ENCODE measurements at regions not wholly inside any gene's neighbourhood (a gene's known extent, or its start where the extent isn't known, plus 50 kb on each side); places are given as distances from the start of the nearest gene placed in this dataset.
"Not testable (repeated sequence)": the region's sequence is repeated elsewhere in the genome, so short reads cannot be mapped to it uniquely, and the experiment has no call there.

GRCh38 chr5:3489239-3489843 lies 106.3 kb upstream of the IRX1 start:
- no peak for DNase-seq (ENCODE audit: extremely low read depth, low read depth)

DNA sequence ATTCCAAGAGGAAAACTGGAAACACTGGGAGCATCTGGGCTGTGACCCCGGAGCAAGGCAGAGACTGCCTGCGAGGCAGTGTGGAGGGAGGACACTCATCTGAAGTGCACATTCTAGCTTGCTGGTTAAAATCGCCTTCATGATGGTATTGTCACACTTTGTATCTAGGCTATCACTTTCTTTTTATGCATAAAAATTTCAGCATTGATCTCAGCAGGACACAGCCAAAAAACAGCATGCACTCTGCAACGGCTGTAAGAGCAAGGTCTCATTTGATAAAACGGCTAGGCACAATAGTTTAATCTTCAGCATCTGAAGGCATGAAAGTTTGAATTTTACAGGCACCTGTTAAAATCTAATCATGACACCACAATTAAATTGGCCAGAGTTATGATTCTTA lies 110.8 kb upstream of the IRX1 start:
- DNase-seq (ENCODE audit: extremely low read depth, low read depth) = no peak

GRCh38 chr5:3481175-3481574 lies 114.5 kb upstream of the IRX1 start:
- DNase-seq (ENCODE audit: extremely low read depth, low read depth) = no peak

- no peak for DNase-seq (ENCODE audit: extremely low read depth, low read depth)
These were observed 120.0 kb upstream of the IRX1 start for GRCh38 chr5:3475674-3476073.

DNA sequence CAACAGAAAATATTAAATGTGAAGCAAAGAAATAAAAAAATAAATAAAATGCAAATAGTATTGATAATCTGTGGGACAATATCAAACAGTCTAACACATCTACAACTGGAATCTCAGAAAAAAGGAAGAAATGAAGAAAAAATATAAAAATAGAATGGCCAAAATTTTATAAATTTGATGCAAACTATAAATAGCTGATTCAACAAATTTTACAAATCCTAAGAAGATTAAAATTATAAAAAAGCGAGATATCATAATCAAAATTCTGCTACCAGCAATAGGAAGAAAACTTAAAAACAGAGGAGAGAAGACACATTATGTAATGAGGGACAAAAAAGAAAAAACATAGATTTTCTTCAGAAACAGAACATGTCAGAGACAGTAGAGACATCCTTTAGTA lies 129.2 kb upstream of the IRX1 start:
- DNase-seq (ENCODE audit: extremely low read depth, low read depth) = no peak

GRCh38 chr5:3460416-3460815 lies 135.2 kb upstream of the IRX1 start:
- no peak for DNase-seq (ENCODE audit: extremely low read depth, low read depth)

- DNase-seq (ENCODE audit: extremely low read depth, low read depth) = no peak
These were observed 139.4 kb upstream of the IRX1 start for GRCh38 chr5:3456121-3456681.

DNA sequence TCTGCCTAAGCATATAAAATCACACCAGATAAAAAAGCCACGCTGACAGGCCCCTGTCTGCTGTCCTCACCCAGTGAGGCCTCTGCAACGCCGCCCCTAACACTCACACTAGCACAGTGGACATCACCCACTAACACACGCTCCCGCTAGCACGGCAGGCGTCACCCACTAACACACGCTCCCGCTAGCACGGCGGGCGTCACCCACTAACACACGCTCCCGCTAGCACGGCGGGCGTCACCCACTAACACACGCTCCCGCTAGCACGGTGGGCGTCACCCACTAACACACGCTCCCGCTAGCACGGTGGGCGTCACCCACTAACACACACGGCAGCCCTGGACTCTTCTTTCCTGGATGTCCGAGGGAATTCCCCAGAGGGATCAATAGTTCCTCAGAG lies 141.6 kb upstream of the IRX1 start:
- not testable (repeated sequence) for DNase-seq (ENCODE audit: extremely low read depth, low read depth)

DNA sequence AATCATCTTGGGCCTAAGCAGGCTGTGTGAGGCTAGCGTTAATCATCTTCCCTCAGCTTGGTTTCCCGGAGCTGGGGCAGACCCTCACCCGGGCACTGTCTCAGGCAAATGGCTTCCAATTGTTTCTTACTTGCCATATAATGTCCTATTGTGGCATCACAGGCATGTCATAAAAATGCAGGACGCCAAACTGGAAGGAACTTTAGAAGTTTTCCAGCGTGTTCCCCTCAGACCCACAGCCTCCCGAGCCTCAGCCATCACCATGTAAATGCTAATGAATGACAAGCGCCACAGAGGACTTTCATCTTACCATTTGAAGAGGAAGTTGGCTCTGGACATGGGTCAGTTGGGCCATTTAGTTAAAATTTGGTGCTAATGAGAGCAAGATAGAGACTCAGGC lies 143.0 kb upstream of the IRX1 start:
- no peak for DNase-seq (ENCODE audit: extremely low read depth, low read depth)

- no peak for DNase-seq (ENCODE audit: extremely low read depth, low read depth)
These were observed 143.7 kb upstream of the IRX1 start for GRCh38 chr5:3451961-3452360.

DNA sequence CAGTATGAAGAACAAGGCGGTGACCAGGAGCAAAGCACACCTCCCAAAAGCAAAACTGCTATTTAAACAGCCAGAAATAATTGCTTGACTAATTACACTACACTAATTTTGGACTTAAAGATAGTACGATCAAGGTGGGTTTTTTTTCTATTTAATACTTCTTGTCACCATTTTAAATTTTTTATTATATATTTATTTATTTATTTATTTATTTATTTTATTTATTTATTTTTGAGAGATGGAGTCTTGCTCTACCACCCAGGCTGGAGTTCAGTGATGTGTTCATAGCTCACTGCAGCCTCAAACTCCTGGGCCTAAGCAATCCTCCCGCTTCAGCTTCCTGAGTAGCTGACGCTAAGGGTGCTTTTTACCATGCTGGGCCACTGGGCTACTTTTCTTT lies 146.2 kb upstream of the IRX1 start:
- no peak for DNase-seq (ENCODE audit: extremely low read depth, low read depth)

- no peak for DNase-seq (ENCODE audit: extremely low read depth, low read depth)
These were observed 149.2 kb upstream of the IRX1 start for GRCh38 chr5:3446410-3446809.

- not testable (repeated sequence) for DNase-seq (ENCODE audit: extremely low read depth, low read depth)
These were observed 150.1 kb upstream of the IRX1 start for GRCh38 chr5:3445517-3445916.

- no peak for DNase-seq (ENCODE audit: extremely low read depth, low read depth)
These were observed 163.5 kb upstream of the IRX1 start for GRCh38 chr5:3432135-3432534.

GRCh38 chr5:3430691-3431090 lies 164.9 kb upstream of the IRX1 start:
- DNase-seq (ENCODE audit: extremely low read depth, low read depth) = no peak

DNA sequence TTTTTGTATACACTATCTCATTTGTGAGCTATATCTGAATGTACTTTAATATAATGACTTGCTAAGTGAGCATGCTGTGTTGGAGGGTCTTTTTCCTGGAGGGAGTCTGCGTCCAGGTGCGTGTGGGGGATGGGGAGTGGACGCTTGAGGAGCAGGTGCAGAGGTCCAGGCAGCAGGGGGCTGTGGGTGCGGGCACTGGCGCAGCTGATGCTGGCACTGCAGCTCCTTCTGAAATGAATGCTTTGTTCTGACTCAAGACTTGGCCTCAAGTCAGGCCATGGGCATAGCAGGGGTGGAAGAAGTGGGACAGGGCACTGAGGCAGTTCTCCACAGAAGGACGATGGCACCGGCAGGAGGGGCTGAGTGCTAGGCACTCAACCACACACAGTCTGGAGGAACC lies 165.7 kb upstream of the IRX1 start:
- no peak for DNase-seq (ENCODE audit: extremely low read depth, low read depth)

- DNase-seq (ENCODE audit: extremely low read depth, low read depth) = no peak
These were observed 167.3 kb upstream of the IRX1 start for GRCh38 chr5:3428334-3428733.

- DNase-seq (ENCODE audit: extremely low read depth, low read depth) = no peak
These were observed 170.7 kb upstream of the IRX1 start for GRCh38 chr5:3424946-3425345.

GRCh38 chr5:3417376-3417943 lies 178.2 kb upstream of the IRX1 start:
- no peak for DNase-seq (ENCODE audit: extremely low read depth, low read depth)

- DNase-seq (ENCODE audit: extremely low read depth, low read depth) = no peak
These were observed 181.3 kb upstream of the IRX1 start for GRCh38 chr5:3414371-3414770.

- no peak for DNase-seq (ENCODE audit: extremely low read depth, low read depth)
These were observed 183.5 kb upstream of the IRX1 start for GRCh38 chr5:3412146-3412545.

DNA sequence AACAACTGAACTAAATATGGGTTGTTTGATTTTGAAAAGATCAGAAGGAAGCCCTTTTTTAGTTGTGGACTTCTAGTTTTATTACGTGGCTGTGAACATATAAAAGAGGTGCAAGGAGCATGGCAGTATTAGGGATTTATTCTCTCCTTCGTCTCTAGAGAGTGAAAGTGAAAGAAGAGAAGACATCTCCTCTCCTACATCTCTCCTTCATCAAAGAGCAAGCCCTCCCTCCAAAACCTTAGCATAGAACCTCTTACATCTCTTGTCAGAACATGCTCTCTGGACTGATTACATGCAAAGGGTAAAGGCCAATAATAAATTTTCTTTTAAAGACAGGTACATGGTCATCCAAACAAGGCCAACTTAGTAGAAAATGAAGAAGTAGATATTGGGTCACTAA lies 184.3 kb upstream of the IRX1 start:
- no peak for DNase-seq (ENCODE audit: extremely low read depth, low read depth)

GRCh38 chr5:3401635-3402034 lies 194.0 kb upstream of the IRX1 start:
- DNase-seq (ENCODE audit: extremely low read depth, low read depth) = no peak

Data from NCI-H460 (cell line).